ENCODE measurements at regions not wholly inside any gene's neighbourhood (a gene's known extent, or its start where the extent isn't known, plus 50 kb on each side); places are given as distances from the start of the nearest gene placed in this dataset.
A peak's percentile ranks its signal among the peaks of the same experiment; 100 is the strongest.
"Not testable (repeated sequence)": the region's sequence is repeated elsewhere in the genome, so short reads cannot be mapped to it uniquely, and the experiment has no call there.

DNA sequence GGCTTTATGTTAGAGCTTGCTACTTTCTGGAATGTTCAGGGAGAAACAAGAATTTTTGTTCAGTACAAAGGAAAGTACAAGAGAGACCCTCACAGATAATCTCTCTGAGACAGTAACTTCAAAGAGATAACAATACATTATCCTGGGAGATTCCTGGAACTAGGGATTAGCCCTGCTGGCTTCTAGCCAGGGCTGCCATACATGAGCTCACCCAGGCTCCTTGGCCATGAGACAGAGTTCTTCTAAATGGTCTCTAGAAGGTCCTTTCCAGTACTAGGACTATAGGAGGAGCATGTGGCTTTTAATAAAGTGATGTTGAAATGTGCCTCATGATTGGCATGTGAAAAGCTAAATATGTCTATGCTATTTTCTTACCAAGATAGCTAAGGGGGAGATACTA, 342.5 kb downstream of the EMP1 start:
- H3K9me3 Mint-ChIP-seq = no peaks in the 10 kb centered on the region
- H3K4me1 Mint-ChIP-seq (ENCODE audit: low read depth) = peaks cover 7% of the 10 kb centered on the region
- intact Hi-C loops (cut with micrococcal nuclease) = loop anchor here (5.0 kb wide), 1 partner anchor 197 kb away; no protein-coding TSS in a partner anchor
- H3K27me3 Mint-ChIP-seq (ENCODE audit: low read depth) = peaks cover 24% of the 10 kb centered on the region
- DNase-seq (ENCODE audit: low spot score) = no peak
- no peaks in the 10 kb centered on the region for H3K36me3 Mint-ChIP-seq (ENCODE audit: low read depth)
- no peak overlapping the region for H3K4me3 Mint-ChIP-seq (ENCODE audit: low read depth)
- no peak overlapping the region for H3K27ac Mint-ChIP-seq

DNA sequence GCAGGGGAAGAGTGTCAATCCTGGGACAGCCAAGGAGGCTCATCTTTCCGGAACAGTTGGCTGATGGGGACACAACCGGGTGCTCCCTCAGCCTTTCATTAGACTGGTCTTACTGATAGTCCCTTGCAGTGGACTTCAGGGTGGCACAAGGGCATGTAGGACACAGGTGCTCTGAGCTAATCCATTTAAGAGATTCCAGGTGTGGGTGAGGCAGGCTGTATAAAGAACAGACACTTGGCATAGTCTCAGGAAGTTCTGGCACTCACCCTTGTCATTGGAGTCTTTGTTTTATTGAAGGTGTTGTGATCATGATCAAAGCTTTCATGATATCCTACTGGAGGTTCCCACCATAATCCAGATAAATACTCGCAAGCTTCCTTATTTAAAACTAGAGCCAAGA, 341.6 kb downstream of the EMP1 start:
- no peaks in the 10 kb centered on the region for H3K9me3 Mint-ChIP-seq
- intact Hi-C loops (cut with micrococcal nuclease) = loop anchor here (5.0 kb wide), 1 partner anchor 196 kb away; no protein-coding TSS in a partner anchor
- H3K27ac Mint-ChIP-seq = no peak overlapping the region
- peaks cover 7% of the 10 kb centered on the region for H3K4me1 Mint-ChIP-seq (ENCODE audit: low read depth)
- no peak for DNase-seq (ENCODE audit: low spot score)
- H3K27me3 Mint-ChIP-seq (ENCODE audit: low read depth) = peaks cover 24% of the 10 kb centered on the region
- no peaks in the 10 kb centered on the region for H3K36me3 Mint-ChIP-seq (ENCODE audit: low read depth)
- no peak overlapping the region for H3K4me3 Mint-ChIP-seq (ENCODE audit: low read depth)

DNA sequence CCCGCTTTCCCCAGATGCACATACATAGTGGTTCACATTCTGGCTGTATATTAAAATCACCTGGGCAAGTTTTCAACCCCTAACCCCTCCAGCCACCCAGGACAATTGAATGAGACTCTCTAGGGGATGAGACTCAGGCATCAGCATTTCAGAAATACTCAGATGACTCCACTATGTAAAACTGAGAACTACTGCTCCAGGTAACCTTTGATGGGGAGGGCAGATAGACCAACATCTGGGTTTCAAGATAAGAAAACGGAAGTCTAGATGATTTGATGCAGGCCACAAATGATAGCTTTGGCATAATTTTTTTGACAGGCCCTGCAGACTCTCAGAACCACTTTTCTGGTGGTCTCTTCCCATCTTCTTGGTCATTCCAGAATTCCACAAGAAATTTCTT, 341.1 kb downstream of the EMP1 start:
- Mint-ChIP-seq H3K27ac (no peak overlapping the region), H3K4me1 (ENCODE audit: low read depth) (peaks cover 7% of the 10 kb centered on the region), H3K9me3 (no peaks in the 10 kb centered on the region), H3K27me3 (ENCODE audit: low read depth) (peaks cover 24% of the 10 kb centered on the region), H3K4me3 (ENCODE audit: low read depth) (no peak overlapping the region), H3K36me3 (ENCODE audit: low read depth) (no peaks in the 10 kb centered on the region)
- intact Hi-C loops (cut with micrococcal nuclease) = loop anchor here (2.0 to 5.0 kb wide), 2 partner anchors 65 to 195 kb away; no protein-coding TSS in a partner anchor
- DNase-seq (ENCODE audit: low spot score) = no peak

DNA sequence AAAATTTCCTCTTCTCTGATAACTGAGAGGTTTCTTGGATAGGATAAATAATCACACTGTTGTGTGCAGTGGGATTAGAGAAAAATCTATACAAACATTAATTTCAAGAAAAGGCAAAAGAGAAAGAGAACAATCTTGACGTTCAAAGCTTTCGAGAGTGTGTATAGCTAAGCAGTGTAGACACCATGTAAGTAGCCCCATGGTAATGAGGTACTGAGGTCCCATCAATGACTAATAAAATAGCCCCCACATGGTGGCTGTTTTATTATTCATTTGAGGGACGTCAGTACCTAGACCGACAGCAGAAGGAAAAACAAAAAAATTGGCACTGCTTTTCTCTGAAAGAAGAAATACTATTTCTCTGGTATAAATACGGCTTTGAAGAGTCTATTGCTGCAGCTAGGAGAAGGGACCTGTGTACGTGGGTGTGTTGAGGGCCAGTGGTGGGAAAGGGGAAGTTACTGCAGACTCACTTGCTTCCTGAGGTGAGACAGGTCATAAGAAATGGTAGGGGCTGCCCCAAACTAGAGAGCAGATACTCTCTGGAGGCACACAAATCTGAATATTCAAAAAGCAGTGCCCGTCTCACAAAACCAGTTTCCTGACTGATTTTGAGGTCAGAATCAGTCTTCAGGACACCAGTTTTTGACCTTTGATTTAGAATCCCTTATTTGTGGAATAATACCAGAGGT, 339.8 kb downstream of the EMP1 start:
- no peak for DNase-seq (ENCODE audit: low spot score)
- H3K4me1 Mint-ChIP-seq (ENCODE audit: low read depth) = peaks cover 7% of the 10 kb centered on the region
- intact Hi-C loops (cut with micrococcal nuclease) = loop anchor here (2.0 to 5.0 kb wide), 2 partner anchors 64 to 194 kb away; no protein-coding TSS in a partner anchor
- no peak overlapping the region for H3K4me3 Mint-ChIP-seq (ENCODE audit: low read depth)
- no peaks in the 10 kb centered on the region for H3K9me3 Mint-ChIP-seq
- no peaks in the 10 kb centered on the region for H3K36me3 Mint-ChIP-seq (ENCODE audit: low read depth)
- no peak overlapping the region for H3K27ac Mint-ChIP-seq
- H3K27me3 Mint-ChIP-seq (ENCODE audit: low read depth) = peaks cover 24% of the 10 kb centered on the region

- peak; percentile 18 for DNase-seq (ENCODE audit: low spot score)
- Mint-ChIP-seq H3K4me3 (ENCODE audit: low read depth) (no peak overlapping the region), H3K36me3 (ENCODE audit: low read depth) (no peaks in the 10 kb centered on the region), H3K9me3 (no peaks in the 10 kb centered on the region), H3K27me3 (ENCODE audit: low read depth) (peaks cover 24% of the 10 kb centered on the region), H3K27ac (no peak overlapping the region), H3K4me1 (ENCODE audit: low read depth) (peaks cover 7% of the 10 kb centered on the region)
- intact Hi-C loops (cut with micrococcal nuclease) = loop anchor here (2.0 to 5.0 kb wide), 2 partner anchors 193 to 256 kb away; no protein-coding TSS in a partner anchor
Observed at GRCh38 chr12:13534645-13535398, 338.3 kb downstream of the EMP1 start.

DNA sequence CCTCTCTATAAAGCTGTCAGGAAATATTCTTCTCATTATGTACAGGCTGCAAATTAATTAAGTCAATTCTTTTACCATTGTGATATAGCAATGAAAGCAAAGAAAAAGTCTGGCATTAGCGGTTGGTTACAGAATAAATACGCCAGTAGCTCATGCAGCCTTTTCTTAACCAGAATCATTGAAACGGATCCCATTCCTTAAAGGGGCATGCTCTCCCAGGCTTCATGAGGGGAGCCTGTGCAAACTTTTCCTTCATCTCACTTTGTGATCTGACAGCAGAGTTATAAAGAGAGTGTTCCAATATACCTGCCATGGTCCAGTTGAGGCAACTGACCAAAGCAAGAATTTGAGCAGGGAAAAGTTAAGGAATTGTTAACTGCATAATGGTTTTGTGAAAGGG, 337.7 kb downstream of the EMP1 start:
- Mint-ChIP-seq H3K4me1 (ENCODE audit: low read depth) (peaks cover 7% of the 10 kb centered on the region), H3K36me3 (ENCODE audit: low read depth) (no peaks in the 10 kb centered on the region), H3K27ac (no peak overlapping the region), H3K9me3 (no peaks in the 10 kb centered on the region), H3K4me3 (ENCODE audit: low read depth) (no peak overlapping the region), H3K27me3 (ENCODE audit: low read depth) (peaks cover 26% of the 10 kb centered on the region)
- intact Hi-C loops (cut with micrococcal nuclease) = loop anchor here (2.0 kb wide), 1 partner anchor 255 kb away; no protein-coding TSS in a partner anchor
- DNase-seq (ENCODE audit: low spot score) = no peak

- no peaks in the 10 kb centered on the region for H3K4me1 Mint-ChIP-seq (ENCODE audit: low read depth)
- no peaks in the 10 kb centered on the region for H3K36me3 Mint-ChIP-seq (ENCODE audit: low read depth)
Observed at GRCh38 chr12:13530966-13531365, 334.4 kb downstream of the EMP1 start.

GRCh38 chr12:13526185-13526921, 329.8 kb downstream of the EMP1 start:
- H3K4me3 Mint-ChIP-seq (ENCODE audit: low read depth); H3K4me1 Mint-ChIP-seq (ENCODE audit: low read depth): not testable (repeated sequence)

More at GRCh38 chr12:13530966-13531365, 334.4 kb downstream of the EMP1 start:
- Mint-ChIP-seq H3K9me3 (no peaks in the 10 kb centered on the region), H3K27me3 (ENCODE audit: low read depth) (peaks cover 11% of the 10 kb centered on the region), H3K4me3 (ENCODE audit: low read depth) (no peak overlapping the region), H3K27ac (no peak overlapping the region)
- DNase-seq (ENCODE audit: low spot score) = no peak
- intact Hi-C loops (cut with micrococcal nuclease) = no loop called here

DNA sequence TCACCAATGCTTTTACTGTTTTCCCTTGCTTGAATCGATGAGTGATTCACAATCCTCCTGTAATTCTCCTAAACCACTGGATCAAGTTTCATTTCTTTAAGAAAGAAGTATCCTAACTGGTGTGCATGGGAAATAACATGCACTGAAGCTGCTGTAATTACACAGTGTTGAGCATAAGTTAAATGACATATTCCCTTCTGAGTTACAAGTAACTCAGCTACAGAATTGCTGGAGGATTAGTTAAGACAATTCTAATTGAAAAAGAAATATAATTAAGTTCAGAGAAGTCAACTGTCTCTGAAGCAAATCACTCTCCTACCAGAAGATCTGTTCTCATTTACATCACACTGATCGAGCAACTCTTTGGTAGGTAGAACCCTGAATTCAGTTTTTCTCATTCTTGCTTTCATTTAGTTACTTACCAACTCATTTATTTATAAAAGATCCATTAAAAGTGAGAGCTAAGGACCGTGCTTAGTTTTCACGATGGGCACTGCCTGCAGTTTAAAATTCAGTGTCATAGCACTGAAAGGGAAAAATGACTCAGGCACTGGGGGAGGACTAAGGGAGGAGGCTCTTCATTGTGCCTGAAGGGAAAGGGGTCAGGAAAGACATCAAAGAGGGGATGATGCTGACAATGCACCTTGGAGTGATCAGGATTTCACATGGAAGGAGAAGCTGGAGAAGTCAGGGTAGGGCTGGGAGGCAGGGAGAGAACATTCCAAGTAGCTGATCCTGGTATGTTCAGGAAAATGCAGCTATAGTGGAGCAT, 327.2 kb downstream of the EMP1 start:
- no peaks in the 10 kb centered on the region for H3K9me3 Mint-ChIP-seq
- intact Hi-C loops (cut with micrococcal nuclease) = no loop called here
- no peaks in the 10 kb centered on the region for H3K4me1 Mint-ChIP-seq (ENCODE audit: low read depth)
- H3K36me3 Mint-ChIP-seq (ENCODE audit: low read depth) = no peaks in the 10 kb centered on the region
- no peaks in the 10 kb centered on the region for H3K27me3 Mint-ChIP-seq (ENCODE audit: low read depth)
- no peak for DNase-seq (ENCODE audit: low spot score)
- H3K4me3 Mint-ChIP-seq (ENCODE audit: low read depth) = no peak overlapping the region
- H3K27ac Mint-ChIP-seq = no peak overlapping the region

More at GRCh38 chr12:13526185-13526921, 329.8 kb downstream of the EMP1 start:
- DNase-seq (ENCODE audit: low spot score); intact Hi-C loops (cut with micrococcal nuclease); H3K27ac Mint-ChIP-seq; H3K9me3 Mint-ChIP-seq; H3K27me3 Mint-ChIP-seq (ENCODE audit: low read depth); H3K36me3 Mint-ChIP-seq (ENCODE audit: low read depth): not testable (repeated sequence)

DNA sequence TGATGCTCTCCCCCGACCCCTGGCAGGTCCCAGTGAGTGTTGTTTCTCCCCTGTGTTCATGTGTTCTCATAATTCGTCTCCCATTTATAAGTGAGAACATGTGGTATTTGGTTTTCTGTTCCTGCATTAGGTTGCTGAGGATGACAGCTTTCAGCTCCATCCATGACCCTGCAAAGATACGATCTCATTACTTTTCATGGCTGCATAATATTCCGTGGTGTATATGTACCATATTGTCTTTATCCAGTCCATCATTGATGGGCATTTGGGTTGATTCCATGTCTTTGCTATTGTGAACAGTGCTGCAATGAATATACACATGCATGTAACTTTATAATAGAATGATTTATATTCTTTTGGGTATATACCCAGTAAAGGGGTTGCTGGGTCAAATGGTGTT, 321.5 kb downstream of the EMP1 start:
- not testable (repeated sequence) for H3K27ac Mint-ChIP-seq

DNA sequence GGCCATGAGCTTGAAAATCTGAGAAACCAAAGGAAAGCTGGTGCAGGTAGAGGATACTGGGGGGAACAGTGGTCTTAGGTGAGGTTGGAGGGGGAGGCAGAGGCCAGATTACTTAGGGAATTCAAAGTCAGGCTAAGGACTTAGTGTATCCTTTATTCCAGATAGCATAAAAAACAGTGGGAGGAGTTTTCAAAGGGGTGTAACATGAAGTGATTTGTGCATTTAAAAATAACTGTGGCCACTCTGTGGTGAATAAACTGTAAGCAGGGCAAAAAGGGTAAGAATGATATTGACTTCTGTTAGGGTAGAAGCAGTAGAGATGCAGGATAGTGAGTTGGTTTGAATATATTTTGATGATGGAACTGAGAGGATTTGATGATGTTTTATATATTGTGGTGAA, 313.2 kb downstream of the EMP1 start:
- DNase-seq (ENCODE audit: low spot score) = no peak
- Mint-ChIP-seq H3K36me3 (ENCODE audit: low read depth) (no peaks in the 10 kb centered on the region), H3K27ac (no peak overlapping the region), H3K27me3 (ENCODE audit: low read depth) (peaks cover 1% of the 10 kb centered on the region), H3K4me1 (ENCODE audit: low read depth) (no peaks in the 10 kb centered on the region), H3K4me3 (ENCODE audit: low read depth) (no peak overlapping the region), H3K9me3 (no peaks in the 10 kb centered on the region)
- intact Hi-C loops (cut with micrococcal nuclease) = no loop called here

More for the DNA sequence above, 321.5 kb downstream of the EMP1 start:
- intact Hi-C loops (cut with micrococcal nuclease); DNase-seq (ENCODE audit: low spot score); H3K4me1 Mint-ChIP-seq (ENCODE audit: low read depth); H3K36me3 Mint-ChIP-seq (ENCODE audit: low read depth); H3K4me3 Mint-ChIP-seq (ENCODE audit: low read depth); H3K27me3 Mint-ChIP-seq (ENCODE audit: low read depth); H3K9me3 Mint-ChIP-seq: not testable (repeated sequence)

DNA sequence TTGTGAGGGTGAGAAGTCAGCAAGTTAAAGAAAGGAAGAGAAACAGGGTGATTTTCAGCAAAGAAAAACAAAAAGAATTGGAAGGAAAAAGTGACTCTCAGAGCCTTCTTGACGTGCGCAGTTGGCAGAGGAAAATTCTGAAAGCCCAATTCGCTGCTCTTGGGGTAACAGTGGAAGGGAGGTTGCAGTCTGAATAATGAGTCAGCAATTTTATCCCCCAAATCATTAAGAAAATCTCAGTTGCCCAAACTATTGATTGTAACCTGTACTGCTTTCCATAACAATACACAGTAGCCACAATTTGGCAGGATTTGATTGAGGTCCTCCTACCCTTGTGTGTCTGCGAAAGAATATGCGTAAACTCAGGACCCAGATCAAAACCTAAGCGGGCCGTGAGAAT, 309.1 kb downstream of the EMP1 start:
- H3K9me3 Mint-ChIP-seq = no peaks in the 10 kb centered on the region
- no peak overlapping the region for H3K4me3 Mint-ChIP-seq (ENCODE audit: low read depth)
- H3K27ac Mint-ChIP-seq = no peak overlapping the region
- H3K27me3 Mint-ChIP-seq (ENCODE audit: low read depth) = no peaks in the 10 kb centered on the region
- intact Hi-C loops (cut with micrococcal nuclease) = no loop called here
- no peak for DNase-seq (ENCODE audit: low spot score)
- no peaks in the 10 kb centered on the region for H3K4me1 Mint-ChIP-seq (ENCODE audit: low read depth)
- no peaks in the 10 kb centered on the region for H3K36me3 Mint-ChIP-seq (ENCODE audit: low read depth)

All from activated T-helper 2 cell treated with anti-CD3 and anti-CD28 coated beads, Interferon-gamma antibody, Interleukin-2, Interleukin-4, amounts not matched to agents 10 μg/mL and 5 μg/mL and 100 μg/mL, durations not matched to agents 14 hours and 24 hours and 36 hours (primary cell).